Stimulated activated CD8-positive, alpha-beta memory T cell treated with anti-CD3 and anti-CD28 coated beads, Interleukin-2, amount 100 ng/mL, for 48 hours (primary cell): ENCODE measurements at regions not wholly inside any gene's neighbourhood (a gene's known extent, or its start where the extent isn't known, plus 50 kb on each side); places are given as distances from the start of the nearest gene placed in this dataset.

ENCODE experiments used
- DNase-seq, 2 donors: peaks; one replicate each; pipeline ENCODE4 v3.0.0-alpha.2; 2020; ENCODE audit warnings: low read depth in 2 of 2

DNA sequence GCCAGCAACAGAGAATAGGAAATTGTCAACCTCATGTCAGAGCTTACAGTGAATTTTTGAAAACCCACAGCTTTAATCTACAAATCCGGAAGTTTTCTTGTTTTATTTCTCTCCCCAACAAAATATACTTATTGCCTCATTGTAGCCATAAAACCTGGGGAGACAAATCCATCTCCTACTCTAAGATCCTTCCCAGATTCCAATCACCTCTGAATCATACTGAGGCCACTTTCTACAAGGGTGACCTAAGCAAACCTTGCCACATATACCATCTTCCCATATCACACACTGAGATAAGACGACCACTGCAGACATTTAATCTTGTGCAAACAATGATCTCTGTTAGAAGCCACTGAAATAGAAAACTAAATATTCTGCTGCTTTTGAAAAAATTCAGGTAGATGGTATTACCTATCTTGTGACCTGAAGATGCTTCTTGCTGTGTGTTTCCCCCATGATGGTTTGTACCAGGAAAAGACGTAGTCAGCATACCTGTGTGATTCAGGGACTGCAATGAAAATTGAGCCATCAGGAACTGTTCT, 171.5 kb upstream of the DUSP10 start:
- DNase-seq, result no peak

DNA sequence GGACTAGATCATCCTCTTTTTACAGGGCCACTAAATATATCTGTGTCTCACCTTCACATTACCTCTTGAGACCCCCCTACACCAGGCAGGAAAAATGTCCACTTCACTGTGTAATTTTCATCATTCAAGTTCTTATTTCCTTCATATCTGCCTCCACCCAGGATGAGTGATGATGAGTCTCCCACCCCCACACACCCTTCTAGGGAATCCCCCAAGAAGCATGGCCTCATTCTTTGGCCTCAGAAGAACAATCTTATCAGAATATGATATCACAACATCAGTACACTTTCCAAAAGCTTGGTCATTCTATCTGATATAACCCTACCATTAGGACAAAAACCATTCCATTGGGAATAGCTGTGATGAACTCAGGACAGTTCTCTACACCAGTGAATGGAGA, 170.3 kb upstream of the DUSP10 start:
- DNase-seq, result peak in 1 of 2 donors; percentile 8

DNA sequence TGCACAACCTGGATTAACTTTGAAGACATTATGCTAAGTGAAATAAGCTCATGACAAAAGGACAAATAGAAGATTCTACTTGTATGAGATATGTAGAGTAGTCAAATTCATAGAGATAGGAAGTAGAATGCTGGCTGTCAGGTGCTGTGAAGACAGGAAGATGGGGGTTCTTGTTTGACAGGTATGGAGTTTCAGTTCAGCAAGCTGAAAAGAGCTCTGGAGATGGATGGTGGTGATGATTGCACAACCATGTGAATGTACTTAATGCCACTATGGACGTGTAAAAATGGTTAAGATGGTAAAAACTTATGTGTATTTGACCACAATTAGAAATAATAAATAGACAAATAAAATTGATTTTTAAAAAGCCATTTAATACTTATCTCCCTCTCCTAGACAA, 169.8 kb upstream of the DUSP10 start:
- no peak for DNase-seq

DNA sequence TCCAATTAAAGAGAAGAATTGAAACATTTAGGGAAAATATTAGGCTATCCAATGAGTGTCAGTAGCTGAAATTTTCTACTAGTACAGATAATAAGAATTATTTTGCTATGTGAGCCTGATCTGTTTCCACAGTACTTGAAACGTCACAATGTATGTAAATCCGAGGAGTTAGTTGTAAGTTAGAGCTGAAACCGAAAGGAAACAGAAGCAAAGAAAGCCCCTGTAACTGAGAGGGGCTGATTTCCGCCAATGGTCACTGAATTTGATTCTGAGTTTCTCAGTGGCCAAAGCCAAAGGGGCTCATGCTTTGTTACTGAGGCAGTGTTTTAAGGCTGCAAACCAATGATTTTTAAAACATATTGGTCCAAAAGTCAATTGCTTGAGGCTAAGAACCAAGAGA, 168.3 kb upstream of the DUSP10 start:
- no peak for DNase-seq

DNA sequence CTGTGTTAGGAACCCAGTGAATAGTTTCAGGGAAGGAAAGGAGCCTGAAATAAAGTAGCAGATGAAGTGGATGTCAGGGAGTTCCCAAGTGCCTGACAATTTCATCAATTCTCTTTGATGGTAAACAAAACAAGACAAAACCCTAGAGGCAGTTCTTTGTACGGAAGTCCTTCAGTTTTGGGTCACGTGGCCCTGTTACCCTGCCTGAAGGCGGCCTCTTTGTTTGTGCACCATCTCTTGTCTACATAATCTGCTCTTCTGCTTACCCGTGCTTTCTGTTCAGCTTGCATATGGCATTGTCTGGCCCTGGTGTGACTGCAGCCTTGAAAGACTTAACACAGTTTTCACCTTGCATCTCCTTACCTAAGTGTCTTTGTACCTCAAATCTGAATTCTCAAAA, 166.7 kb upstream of the DUSP10 start:
- DNase-seq, result no peak

DNA sequence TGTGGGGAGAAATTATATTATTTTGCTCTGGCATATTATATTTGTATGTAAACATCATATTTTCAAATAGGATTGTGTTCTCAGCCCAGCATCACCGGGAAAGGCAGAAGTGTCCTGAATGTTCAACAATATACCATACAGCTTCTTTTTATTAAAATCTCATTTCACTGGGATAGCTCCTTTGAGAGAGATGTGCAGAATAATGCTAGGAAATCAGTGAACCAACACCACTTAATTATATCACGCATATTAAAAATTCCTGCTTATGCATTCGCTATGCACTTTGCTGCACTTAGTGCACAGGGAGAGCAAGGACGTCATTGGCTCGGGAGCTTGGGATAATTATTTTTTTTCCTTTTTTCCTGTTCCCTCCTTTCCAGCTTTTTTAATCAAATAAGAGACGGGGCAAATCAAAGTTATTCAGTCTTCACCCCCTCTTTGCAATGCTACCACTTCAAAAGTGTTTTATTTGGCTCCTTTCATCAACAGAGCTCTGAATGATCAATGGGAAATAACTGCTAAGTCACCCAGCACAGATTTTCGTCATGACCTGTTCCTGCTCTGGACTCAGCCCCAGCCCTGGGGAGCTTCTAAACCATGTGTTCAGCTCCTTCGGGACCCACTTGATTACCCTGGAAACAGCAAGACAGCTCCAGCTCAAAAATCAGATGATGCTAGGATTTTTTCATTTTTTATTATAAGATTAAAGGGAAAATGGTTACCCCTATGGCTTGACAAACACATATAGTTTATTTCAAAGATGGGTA, 165.5 kb upstream of the DUSP10 start:
- no peak for DNase-seq

DNA sequence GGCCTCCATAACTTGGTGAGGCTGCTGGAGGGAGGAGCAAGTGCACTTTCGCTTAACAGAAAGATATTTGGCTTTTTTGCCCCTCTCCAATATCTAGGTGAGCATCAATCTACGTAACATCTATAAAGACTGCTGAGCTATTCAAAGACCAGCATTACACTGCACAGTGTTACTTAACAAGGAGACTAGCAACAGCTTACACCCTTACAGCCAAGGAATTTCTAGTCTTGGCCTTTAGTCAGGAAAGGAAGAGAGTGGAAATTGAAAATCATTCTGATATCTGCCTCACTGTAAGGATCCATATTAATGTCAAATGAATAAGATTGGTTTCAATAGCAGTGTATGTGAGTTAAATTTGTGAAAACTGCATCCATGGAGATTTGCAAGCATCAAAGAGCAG, 163.9 kb upstream of the DUSP10 start:
- DNase-seq, result no peak

DNA sequence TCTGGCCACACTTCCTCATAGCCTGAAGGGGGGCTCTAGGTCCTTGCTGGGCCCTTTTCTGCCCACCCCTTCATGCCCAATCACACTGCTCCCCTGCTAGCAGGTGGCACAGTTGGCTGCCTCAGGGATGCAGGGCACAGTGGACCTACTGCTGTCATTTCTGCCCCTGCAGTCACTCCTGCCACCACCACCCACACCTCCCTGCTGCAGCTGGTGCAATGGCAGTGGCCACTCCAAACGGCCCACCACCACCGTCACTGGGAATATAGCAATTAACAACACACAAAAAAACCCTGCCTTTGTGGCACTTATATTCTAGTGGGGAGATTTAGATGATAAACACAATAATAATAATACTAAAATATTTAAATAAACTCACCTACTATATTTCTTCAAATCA, 162.4 kb upstream of the DUSP10 start:
- no peak for DNase-seq

DNA sequence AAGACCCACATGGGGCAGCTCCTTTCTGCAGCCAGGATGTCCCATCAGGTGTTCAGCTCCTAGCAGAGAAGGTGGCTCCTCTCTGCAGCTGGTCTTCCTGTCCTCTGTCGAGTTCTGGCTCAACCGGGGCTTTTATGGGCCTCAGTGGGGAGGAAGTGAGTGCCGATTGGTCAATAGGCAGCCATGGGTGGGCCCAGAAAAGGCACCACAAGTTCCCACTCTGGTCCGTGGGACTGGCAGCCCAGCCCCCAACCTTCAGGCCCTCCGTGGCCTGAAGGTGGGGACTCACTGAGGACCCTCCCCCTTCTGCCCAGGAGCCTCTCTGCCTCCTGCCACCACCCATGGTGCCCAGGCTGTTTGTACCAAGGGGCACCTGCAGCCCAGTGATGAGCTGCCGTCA, 161.7 kb upstream of the DUSP10 start:
- no peak for DNase-seq

DNA sequence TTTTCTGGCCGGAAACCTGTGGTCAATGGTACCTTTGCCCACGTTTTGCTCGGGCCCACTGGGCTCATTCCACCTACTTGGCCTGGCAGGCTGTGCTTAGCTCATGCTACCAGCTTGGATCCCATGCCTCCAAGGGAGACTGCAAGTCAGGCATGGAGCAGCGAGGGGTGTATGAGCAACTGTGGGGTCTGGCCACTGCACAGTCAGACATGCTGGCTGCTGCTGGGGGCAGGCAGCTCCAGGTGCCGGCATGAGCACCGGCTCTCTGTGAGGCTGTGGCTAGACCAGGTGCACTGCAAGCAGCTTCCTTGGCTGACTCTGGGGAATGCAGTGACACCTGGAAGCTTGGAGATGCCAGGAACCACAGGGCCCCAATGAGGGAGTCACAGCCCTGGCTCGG, 161.1 kb upstream of the DUSP10 start:
- no peak for DNase-seq

DNA sequence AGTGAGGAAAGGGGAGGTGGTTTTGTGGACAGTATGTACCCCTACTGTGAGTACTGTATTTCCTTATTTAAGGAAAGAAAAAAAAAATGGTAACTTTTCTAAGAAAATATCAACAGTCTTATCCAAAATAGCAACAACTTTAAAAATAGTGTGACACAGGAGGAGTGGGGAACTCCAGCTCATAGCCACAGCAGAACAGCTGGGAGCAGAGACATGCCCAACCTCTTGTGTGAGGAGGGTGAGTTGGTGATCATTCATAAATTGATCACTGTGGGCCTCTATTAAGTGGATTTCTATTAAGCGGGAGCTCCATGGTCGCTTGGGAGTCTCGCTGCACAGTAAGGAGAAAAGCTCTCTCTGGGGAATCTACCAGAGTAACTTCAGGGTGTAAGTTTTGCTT, 158.8 kb upstream of the DUSP10 start:
- no peak for DNase-seq

DNA sequence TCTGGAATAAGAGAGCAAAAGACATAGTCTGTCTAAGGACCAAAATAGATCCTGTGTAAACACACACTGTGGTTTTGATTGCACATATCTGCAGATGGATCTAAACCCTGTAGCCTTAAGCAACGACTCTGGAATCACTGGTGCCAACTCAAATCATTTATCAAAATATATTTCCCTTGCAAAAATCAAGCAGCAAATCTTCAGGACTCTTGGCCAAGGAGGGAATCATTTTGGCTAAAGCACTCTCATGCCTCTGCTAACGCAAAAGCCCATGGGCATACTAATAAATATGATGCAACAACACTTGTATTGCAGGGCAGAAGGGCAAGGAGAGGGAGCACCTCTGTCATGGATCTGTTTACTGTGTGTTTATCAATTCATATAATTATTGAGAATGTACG, 155.4 kb upstream of the DUSP10 start:
- no peak for DNase-seq

DNA sequence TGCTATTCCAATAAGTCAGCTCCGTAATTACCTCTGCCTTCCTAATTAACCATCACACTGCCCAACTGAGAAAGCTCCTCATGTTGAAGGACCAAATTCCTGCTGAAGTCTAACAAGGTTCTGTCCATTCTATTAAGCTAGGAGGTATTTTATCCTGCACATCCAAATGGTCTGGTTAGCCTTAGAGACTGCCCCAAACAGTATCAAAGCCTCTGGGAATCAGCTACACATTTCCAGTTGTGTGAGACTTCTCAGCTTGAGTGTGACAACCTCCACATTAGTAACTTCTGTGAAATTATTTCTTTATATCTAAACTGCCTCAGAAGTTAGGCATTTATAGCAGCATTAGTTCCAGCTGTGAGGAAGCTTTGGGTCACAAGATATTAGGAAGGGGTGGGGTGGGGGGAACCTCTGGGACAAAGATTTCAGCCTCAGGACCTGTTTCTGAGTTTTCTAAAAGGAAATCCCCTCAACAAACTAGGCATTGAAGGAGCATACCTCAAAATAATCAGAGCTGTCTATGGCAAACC, 150.5 kb upstream of the DUSP10 start:
- no peak for DNase-seq

DNA sequence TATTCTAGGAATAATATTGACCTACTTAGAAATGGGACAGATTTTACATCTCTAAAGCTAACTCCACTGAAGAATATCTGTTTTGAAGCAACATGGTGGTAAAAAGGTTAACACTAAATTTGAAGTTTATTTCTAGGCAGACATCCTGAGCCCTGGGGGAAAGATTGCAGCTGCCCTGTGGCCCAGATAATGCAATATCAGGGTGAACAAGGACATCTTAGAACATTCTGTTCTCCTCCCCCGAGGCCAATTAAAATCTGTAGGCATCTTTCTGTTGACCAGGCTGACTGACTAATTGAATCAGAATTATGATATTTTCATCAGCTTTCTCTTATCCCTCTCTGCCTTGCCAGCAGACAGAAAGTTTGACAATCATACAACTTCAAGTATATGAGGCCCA, 149.8 kb upstream of the DUSP10 start:
- no peak for DNase-seq

DNA sequence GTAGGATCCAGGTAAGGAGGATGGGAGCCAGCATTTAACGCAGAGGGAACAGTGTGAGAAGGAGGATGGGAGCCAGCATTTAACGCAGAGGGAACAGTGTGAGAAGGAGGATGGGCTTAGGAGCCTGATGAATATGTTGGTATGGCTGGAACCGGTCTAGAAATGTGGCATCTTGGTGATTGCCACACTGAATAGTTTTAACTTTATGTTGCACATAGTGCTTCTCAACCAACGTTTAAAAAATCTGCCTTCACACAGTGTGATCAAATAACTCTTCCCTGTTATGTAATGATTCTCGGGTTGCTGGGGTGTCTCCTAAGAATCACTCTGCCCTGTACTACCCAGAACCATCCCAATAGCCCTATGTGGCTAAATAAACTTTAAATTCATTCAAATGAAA, 146.9 kb upstream of the DUSP10 start:
- no peak for DNase-seq

DNA sequence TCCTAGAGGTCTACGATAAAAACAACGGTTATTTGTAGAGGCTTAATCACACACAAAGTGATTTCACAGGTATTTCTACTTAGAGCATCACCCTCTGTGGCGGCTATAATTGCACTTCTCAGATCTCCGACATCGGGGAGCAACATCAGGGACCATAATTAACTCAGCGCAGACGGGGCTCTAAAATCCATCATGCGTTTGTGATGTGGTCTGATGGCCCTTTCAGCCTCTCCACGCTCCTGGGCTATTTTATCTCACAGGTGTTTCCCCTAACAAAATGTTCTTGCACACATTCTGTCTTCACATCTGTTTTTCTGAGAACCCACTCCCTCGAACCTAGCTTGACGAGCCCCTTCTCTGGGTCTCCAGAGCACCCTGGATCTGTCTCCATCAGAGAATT, 146.3 kb upstream of the DUSP10 start:
- DNase-seq, result no peak

DNA sequence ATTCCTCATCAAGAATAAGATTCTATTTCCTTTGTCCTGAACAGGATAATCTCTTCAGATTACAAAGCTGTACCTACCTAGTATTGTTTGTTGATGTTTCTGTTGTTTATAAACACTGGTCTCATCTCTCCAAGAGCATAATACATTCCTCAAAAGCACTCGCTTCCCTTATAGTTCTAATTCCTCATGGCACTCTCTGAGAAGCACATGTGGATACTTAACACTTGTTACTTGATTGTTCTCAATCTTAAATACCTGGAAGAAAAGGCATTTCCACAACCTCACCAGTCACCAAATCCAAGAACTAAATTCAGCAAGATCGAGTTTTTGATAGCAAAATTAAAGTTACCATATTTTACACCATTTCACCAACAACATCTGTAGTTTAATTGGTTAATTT, 145.9 kb upstream of the DUSP10 start:
- DNase-seq, result no peak

DNA sequence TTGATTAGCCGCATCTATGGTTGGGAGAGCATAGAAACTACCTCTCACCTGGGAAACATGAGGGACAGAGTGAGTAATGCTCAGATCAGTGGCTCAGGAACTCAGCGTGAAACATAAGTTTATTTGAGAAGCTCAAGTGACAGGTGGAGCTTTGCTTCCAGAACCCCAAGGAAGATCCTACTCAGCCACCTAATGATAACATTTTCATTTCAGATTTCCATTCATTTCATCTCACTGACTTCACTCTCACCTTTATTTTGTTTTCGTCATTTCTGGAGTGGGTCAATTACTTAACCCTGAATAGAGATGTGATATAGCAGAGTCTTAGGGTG, 145.5 kb upstream of the DUSP10 start:
- no peak for DNase-seq

DNA sequence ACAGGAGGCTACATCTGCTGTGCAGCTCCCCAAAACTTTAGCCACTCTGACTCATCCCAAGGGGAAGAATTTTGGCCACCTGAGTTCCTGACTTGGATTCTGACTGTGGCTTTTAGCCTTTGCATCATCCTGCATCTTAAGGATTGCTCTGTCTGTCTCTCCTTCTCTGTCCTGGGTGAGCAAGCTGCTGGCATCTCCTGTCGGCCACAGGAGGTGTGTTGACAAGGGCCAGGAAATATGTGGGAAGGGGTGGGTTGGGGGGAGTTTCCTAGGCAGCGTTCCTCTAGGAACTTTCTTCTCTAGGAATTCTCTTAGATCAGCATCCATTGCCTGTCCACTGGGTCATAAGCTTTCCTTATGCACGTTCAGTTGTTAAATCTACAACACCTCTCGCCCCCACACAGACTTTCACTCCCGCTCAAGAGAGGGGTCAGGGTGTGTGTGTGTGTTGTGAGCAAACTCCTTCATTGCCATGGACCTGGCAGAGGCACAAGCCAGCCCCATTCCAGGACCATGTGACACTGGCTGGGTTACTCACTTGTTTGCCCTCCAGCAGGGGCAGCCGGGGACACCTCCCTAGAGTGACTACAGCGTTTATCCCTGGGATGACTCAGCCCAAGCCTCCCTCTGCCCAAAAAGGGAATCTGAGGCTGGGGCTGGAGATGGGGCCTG, 145.0 kb upstream of the DUSP10 start:
- DNase-seq, result no peak

DNA sequence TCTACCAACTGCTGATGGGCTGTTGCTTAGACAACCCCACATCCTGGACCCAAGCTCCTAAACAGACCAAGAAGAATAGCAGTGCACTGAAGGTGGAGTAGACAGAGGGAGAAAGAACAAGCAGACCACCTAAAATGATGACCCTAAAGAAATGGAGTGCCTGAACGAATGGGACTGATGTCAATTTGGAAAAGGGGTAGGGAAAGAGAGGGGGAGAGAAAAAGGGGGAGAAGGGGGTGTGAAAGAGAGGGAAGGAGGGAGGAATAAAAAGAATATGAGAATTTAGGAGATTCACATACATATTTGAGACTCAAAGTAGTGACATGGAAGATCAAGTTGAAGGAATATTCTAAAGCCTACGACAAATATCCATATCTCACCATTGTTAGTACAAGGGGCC, 144.4 kb upstream of the DUSP10 start:
- DNase-seq, result no peak

DNA sequence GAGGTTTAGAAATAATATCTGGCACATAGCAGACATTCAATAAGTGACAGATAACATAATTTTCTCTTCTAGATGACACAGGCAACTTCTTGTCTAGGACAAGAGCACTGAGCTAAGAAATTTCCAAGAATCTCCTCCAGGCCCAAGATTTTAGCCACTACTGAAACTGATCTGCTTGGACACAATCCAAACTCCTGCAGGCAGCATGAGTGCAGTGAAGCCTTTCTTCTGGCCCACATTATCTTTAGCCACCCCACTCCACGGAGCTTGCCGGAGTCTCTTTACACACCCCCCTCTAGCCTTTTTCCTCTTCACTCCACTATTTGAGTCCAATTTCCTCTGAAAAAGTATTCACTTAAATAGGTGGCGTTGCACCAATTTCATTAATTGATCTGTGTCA, 142.9 kb upstream of the DUSP10 start:
- no peak for DNase-seq

DNA sequence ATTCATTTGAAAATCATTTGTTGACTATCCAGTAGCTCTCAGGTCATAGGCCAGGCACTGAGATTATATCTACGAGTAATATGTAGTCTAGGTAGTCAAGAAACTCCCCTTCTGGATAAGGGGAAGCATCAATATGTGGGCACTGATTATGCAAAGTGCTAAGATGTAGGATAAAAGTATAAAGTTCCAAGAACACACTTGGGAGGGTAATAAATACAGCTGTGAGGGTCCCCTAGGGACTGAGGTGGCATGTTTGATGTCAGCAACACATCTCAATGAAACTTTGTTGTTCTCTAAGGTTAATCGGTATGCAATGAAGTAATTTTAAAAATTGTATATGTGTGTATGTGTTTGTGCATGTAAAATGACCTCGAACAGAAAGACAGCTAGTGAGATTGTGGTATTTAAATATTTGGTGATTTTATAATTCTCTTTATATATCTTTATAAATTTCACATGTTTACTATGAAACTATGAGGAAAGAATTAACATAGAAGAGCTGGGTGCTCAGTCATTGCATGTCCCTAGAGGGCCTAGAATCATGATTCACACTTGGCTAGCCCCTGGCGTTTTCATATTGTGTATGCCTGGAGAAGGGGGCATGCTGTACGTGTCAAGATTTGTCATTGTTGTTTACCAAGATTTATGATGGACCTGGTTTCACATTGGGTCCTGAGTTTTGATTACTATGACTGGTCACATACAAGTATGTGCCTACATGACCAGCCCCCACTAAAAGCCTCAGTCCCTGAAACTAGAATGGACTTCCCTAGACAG, 140.1 kb upstream of the DUSP10 start:
- no peak for DNase-seq

DNA sequence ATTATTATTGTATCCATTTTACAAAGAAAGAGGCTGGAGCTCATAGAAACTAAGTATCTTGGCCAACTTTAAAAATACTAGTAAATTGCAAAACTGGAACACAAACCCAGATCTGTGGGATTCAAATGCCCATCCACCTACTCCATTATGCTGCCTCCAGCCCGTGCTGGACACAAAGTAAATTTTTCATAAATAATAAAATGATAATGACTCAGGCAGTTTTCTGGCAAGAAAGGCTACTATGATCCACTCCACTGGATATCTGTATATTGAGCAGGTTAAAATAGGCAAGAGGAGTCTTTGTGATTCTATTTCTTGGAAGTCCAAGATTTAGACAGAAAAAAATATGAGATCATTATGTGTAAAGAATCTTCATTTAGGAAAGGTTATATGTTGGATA, 138.3 kb upstream of the DUSP10 start:
- no peak for DNase-seq
